Upper lobe of left lung (tissue), 6 donors: ENCODE measurements at regions not wholly inside any gene's neighbourhood (a gene's known extent, or its start where the extent isn't known, plus 50 kb on each side); places are given as distances from the start of the nearest gene placed in this dataset.

Source experiments
- ATAC-seq, 2 donors: fragments of 200-7000 bp; cut with Tn5 transposase; one replicate each; pipeline ENCODE4 v1.9.1; 2022; ENCODE audit warnings: mild to moderate bottlenecking in 2 of 2, moderate library complexity in 2 of 2; ENCODE audit not compliant: low FRiP score in 2 of 2
- DNase-seq, 2 donors: peaks; one replicate each; pipeline ENCODE4 v3.0.0-alpha.2; 2019 to 2020
- H3K27ac ChIP-seq, 4 donors: fragments of 200-600 bp; sonication (generic); one replicate each; pipeline ENCODE4 v1.5.1; 2016 to 2019
- H3K27me3 ChIP-seq, 4 donors: fragments of 200-600 bp; sonication (generic); one replicate each; pipeline ENCODE4 v1.5.1; 2017 to 2019
- H3K36me3 ChIP-seq, 4 donors: fragments of 200-600 bp; sonication (generic); one replicate each; pipeline ENCODE4 v1.5.1; 2016 to 2019
- H3K4me1 ChIP-seq, 4 donors: fragments of 200-600 bp; sonication (generic); one replicate each; pipeline ENCODE4 v1.5.1; 2018 to 2019
- H3K4me3 ChIP-seq, 4 donors: fragments of 200-600 bp; sonication (generic); one replicate each; pipeline ENCODE4 v1.5.1; 2017 to 2019; ENCODE audit warnings: mild to moderate bottlenecking in 2 of 4, moderate library complexity in 1 of 4
- H3K9me3 ChIP-seq, 4 donors: fragments of 200-600 bp; sonication (generic); one replicate each; pipeline ENCODE4 v1.5.1; 2018 to 2019
- EP300 ChIP-seq, 4 donors: sonication (generic); formaldehyde crosslinking; IDR thresholded peaks; one replicate each; pipeline ENCODE4 v1.5.1; 2017; ENCODE audit warnings: antibody characterized with exemption in 4 of 4, control low read depth in 2 of 4
- POLR2A ChIP-seq, 4 donors: fragments of 450-650 bp; IDR thresholded peaks; one replicate each; pipeline ENCODE4 v1.5.1; 2016 to 2017; ENCODE audit warnings: antibody characterized with exemption in 4 of 4, mild to moderate bottlenecking in 2 of 4
- POLR2AphosphoS5 ChIP-seq, 2 donors: sonication (generic); formaldehyde crosslinking; IDR thresholded peaks; one replicate each; pipeline ENCODE4 v1.5.1; 2017; ENCODE audit warnings: antibody characterized with exemption in 2 of 2
- WGBS, 2 donors: methylation state at CpG; one replicate each; pipeline ENCODE4 v1.1.5; 2017 to 2018; 5-methylcytosine and 5-hydroxymethylcytosine counted together
- TF ChIP-seq, protein P1 (sequence below), 6 experiments: fragments of 450-650 bp in 4 of 6; fragments of 200-600 bp in 2 of 6; sonication (generic) in 2 of 6; IDR thresholded peaks; one replicate each; pipeline ENCODE4 v1.5.1; 2016 to 2019; ENCODE audit warnings: antibody characterized with exemption in 6 of 6
- donor health status: DM: no; HTN: no; CAD: no; lungs with moderate emphysema.
- donor health status: DM: no; HTN: yes; CAD: no; lungs with severe emphysema.

DNA sequence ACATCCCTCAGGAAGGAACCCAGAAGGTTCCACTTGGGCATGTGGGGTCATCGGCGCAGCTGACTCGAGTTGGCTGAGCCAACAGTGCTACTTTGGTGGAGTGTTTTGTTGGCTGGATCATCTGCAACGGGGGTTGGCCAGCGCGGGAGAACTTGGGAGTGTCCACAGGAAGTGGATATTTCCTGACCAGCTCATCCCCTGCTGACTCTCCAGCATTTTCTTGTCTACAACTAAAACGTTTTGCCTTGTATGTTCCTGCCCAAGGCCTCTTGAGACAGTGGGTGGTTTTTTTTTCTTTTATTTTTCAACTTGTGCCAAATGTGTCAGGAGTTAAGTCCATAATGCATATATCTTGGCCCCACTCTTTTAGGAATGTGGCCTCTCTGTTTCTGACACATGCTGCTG is 208.6 kb downstream of the ZNF365 start:
- WGBS, 2 donors = 40 to 60% methylated on average over 7 of the region's 7 CpGs
- ATAC-seq = peak; percentile 48 to 89
- TF ChIP-seq EP300 (IDR thresholded peaks at IDR 0.05) = peak in 1 of 4 donors; percentile 3
- TF ChIP-seq POLR2AphosphoS5 (IDR thresholded peaks at IDR 0.05) = peak in 1 of 2 donors; percentile 24
- TF ChIP-seq, protein P1, sequence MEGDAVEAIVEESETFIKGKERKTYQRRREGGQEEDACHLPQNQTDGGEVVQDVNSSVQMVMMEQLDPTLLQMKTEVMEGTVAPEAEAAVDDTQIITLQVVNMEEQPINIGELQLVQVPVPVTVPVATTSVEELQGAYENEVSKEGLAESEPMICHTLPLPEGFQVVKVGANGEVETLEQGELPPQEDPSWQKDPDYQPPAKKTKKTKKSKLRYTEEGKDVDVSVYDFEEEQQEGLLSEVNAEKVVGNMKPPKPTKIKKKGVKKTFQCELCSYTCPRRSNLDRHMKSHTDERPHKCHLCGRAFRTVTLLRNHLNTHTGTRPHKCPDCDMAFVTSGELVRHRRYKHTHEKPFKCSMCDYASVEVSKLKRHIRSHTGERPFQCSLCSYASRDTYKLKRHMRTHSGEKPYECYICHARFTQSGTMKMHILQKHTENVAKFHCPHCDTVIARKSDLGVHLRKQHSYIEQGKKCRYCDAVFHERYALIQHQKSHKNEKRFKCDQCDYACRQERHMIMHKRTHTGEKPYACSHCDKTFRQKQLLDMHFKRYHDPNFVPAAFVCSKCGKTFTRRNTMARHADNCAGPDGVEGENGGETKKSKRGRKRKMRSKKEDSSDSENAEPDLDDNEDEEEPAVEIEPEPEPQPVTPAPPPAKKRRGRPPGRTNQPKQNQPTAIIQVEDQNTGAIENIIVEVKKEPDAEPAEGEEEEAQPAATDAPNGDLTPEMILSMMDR (IDR thresholded peaks at IDR 0.05) = no peak
- Histone ChIP-seq H3K4me3 (no peak overlapping the region), H3K4me1 (peaks cover 4 to 13% (median 8%) of the 10 kb centered on the region in 4 donors), H3K27me3 (no peaks in the 10 kb centered on the region), H3K27ac (peak overlapping the region in 3 of 4 donors; percentile 60 to 69 (median 60)), H3K36me3 (no peaks in the 10 kb centered on the region), H3K9me3 (no peaks in the 10 kb centered on the region)
- peak in 1 of 2 donors; percentile 37 for DNase-seq

GRCh38 chr10:62583876-62584615 is 209.9 kb downstream of the ZNF365 start:
- Histone ChIP-seq H3K9me3 (no peaks in the 10 kb centered on the region), H3K4me1 (peaks cover 4 to 13% (median 8%) of the 10 kb centered on the region in 4 donors), H3K36me3 (no peaks in the 10 kb centered on the region), H3K4me3 (no peak overlapping the region), H3K27me3 (no peaks in the 10 kb centered on the region), H3K27ac (peak overlapping the region in 2 of 4 donors; percentile 23 to 60)
- TF ChIP-seq, protein P1 (IDR thresholded peaks at IDR 0.05) = no peak
- no peak for TF ChIP-seq POLR2AphosphoS5 (IDR thresholded peaks at IDR 0.05)
- TF ChIP-seq POLR2A (IDR thresholded peaks at IDR 0.05) = no peak
- no peak for TF ChIP-seq EP300 (IDR thresholded peaks at IDR 0.05)
- WGBS, 2 donors = 89 to 91% methylated on average over 3 of the region's 3 CpGs
- ATAC-seq (peak in 1 of 2 donors; percentile 23), DNase-seq (no peak)

DNA sequence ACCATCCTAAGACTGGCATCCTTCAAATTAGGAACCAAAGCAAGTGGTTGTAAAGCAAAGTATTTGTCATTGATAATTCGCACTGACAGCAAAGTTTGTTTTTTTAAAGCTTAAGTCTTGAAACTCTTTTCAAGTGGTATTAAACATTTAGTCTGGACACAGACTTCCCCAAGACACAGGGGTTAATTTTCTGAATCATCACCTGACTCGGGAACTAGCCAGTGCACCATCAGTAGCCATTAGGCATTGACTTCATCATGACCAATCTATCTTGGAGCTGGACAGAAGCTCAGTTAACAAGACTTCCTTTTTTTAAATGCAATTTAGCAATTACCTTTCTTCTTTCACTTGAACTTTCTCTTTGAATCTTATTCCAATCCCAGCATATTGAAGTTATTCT is 210.6 kb downstream of the ZNF365 start:
- Histone ChIP-seq H3K4me3 (no peak overlapping the region), H3K27me3 (no peaks in the 10 kb centered on the region), H3K27ac (no peak overlapping the region), H3K9me3 (no peaks in the 10 kb centered on the region), H3K4me1 (peaks cover 4 to 13% (median 8%) of the 10 kb centered on the region in 4 donors), H3K36me3 (no peaks in the 10 kb centered on the region)
- no peak for TF ChIP-seq EP300 (IDR thresholded peaks at IDR 0.05)
- TF ChIP-seq POLR2A (IDR thresholded peaks at IDR 0.05) = no peak
- TF ChIP-seq, protein P1 (IDR thresholded peaks at IDR 0.05) = no peak
- no peak for TF ChIP-seq POLR2AphosphoS5 (IDR thresholded peaks at IDR 0.05)
- DNase-seq = no peak
- 86 to 89% methylated on average over 2 of the region's 2 CpGs for WGBS, 2 donors
- no peak for ATAC-seq

DNA sequence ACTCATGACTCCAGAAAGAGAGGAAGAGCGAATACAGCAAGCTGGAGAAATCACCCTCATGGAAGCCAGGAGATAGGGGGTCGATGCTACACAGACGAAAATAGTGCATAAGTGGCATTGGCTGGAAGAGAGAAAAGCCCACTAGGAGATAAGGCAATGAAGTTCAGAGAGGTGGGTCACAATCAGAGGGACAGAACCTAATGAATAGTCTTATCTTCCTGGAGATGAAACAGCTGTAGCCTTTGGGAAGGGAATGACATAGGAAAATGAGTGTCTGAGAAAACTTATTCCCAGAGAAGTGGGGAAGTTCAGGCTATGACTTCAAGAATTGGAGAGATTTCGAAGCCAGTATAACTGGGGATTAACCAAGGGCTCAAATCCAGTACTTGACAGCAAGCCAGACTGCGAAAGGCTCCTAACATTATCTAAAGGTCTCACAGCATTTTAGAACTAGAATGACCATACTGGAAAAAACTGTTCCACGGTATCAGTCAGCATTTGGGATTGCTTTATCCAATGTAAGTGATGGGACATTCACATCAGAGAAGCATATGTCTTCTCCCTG is 211.1 kb downstream of the ZNF365 start:
- H3K9me3 ChIP-seq = no peaks in the 10 kb centered on the region
- no peak for DNase-seq
- no peak overlapping the region for H3K27ac ChIP-seq
- H3K36me3 ChIP-seq = no peaks in the 10 kb centered on the region
- TF ChIP-seq POLR2AphosphoS5 (IDR thresholded peaks at IDR 0.05) (no peak), EP300 (IDR thresholded peaks at IDR 0.05) (no peak), POLR2A (IDR thresholded peaks at IDR 0.05) (no peak)
- TF ChIP-seq, protein P1 (IDR thresholded peaks at IDR 0.05) = no peak
- peak in 1 of 2 donors; percentile 34 for ATAC-seq
- no peaks in the 10 kb centered on the region for H3K27me3 ChIP-seq
- H3K4me3 ChIP-seq = no peak overlapping the region
- 81 to 86% methylated on average over 6 of the region's 6 CpGs for WGBS, 2 donors
- peaks cover 4 to 13% (median 8%) of the 10 kb centered on the region in 4 donors for H3K4me1 ChIP-seq
